Activated naive CD4-positive, alpha-beta T cell treated with anti-CD3 and anti-CD28 coated beads for 36 hours (primary cell): ENCODE measurements at regions not wholly inside any gene's neighbourhood (a gene's known extent, or its start where the extent isn't known, plus 50 kb on each side); places are given as distances from the start of the nearest gene placed in this dataset.

ENCODE experiments used
- CTCF ChIA-PET: fragments of 350-600 bp; sonication (Branson Sonifier 250); formaldehyde crosslinking; loops from one replicate; lab custom pipeline; 2021; ENCODE audit warnings: antibody characterized with exemption; lab: Charles Lee
- DNase-seq: peaks from one replicate; pipeline ENCODE4 v3.0.0-alpha.2; 2020
- H3K27ac Mint-ChIP-seq: one replicate; pipeline ENCODE4 v1.8.0; 2021; ENCODE audit warnings: mild to moderate bottlenecking, mixed read lengths
- H3K27me3 Mint-ChIP-seq: one replicate; pipeline ENCODE4 v1.8.0; 2021; ENCODE audit warnings: low read depth, mixed read lengths
- H3K36me3 Mint-ChIP-seq: one replicate; pipeline ENCODE4 v1.8.0; 2021; ENCODE audit warnings: low read depth, mixed read lengths
- H3K4me1 Mint-ChIP-seq: one replicate; pipeline ENCODE4 v1.8.0; 2021; ENCODE audit warnings: low read depth, mixed read lengths
- H3K4me3 Mint-ChIP-seq: one replicate; pipeline ENCODE4 v1.8.0; 2021; ENCODE audit warnings: mild to moderate bottlenecking, moderate library complexity, mixed read lengths
- H3K9me3 Mint-ChIP-seq: one replicate; pipeline ENCODE4 v1.8.0; 2021; ENCODE audit warnings: mixed read lengths
- intact Hi-C: fragments of 100-400 bp; cut with micrococcal nuclease; formaldehyde crosslinking; loops from one replicate; pipeline ENCODE4 v1.15.1; 2023

GRCh38 chr14:25180221-25180620, 130.3 kb upstream of the STXBP6 start:
- intact Hi-C loops: no loop called here
- H3K36me3 Mint-ChIP-seq: no peaks in the 10 kb centered on the region
- H3K27me3 Mint-ChIP-seq: no peaks in the 10 kb centered on the region
- DNase-seq: no peak
- no peaks in the 10 kb centered on the region for H3K4me1 Mint-ChIP-seq
- peaks cover 8% of the 10 kb centered on the region for H3K9me3 Mint-ChIP-seq
- CTCF ChIA-PET: no interaction called here
- H3K4me3 Mint-ChIP-seq: no peak overlapping the region
- no peak overlapping the region for H3K27ac Mint-ChIP-seq

DNA sequence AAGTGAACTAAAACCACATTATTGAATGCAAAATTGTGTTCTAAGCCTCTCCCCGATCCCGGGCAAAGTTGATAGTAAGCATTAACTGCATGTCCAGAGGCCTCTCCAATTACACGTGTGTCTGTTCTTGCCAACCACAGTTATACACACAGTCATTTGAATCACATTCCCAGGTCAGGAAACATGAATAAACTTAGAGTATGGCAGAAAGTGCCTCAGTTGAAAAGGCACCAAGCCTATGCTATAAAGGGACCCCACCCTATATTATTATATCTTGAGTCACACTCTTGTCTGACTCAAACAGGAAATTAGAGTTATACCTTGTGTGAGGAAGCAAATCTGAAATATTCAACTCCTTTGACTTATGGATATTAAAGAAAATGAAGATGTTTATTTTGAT, 128.3 kb upstream of the STXBP6 start:
- H3K4me1 Mint-ChIP-seq: no peaks in the 10 kb centered on the region
- CTCF ChIA-PET: no interaction called here
- no peak for DNase-seq
- peaks cover 6% of the 10 kb centered on the region for H3K9me3 Mint-ChIP-seq
- intact Hi-C loops: no loop called here
- H3K36me3 Mint-ChIP-seq: no peaks in the 10 kb centered on the region
- no peak overlapping the region for H3K27ac Mint-ChIP-seq
- H3K4me3 Mint-ChIP-seq: no peak overlapping the region
- H3K27me3 Mint-ChIP-seq: no peaks in the 10 kb centered on the region

DNA sequence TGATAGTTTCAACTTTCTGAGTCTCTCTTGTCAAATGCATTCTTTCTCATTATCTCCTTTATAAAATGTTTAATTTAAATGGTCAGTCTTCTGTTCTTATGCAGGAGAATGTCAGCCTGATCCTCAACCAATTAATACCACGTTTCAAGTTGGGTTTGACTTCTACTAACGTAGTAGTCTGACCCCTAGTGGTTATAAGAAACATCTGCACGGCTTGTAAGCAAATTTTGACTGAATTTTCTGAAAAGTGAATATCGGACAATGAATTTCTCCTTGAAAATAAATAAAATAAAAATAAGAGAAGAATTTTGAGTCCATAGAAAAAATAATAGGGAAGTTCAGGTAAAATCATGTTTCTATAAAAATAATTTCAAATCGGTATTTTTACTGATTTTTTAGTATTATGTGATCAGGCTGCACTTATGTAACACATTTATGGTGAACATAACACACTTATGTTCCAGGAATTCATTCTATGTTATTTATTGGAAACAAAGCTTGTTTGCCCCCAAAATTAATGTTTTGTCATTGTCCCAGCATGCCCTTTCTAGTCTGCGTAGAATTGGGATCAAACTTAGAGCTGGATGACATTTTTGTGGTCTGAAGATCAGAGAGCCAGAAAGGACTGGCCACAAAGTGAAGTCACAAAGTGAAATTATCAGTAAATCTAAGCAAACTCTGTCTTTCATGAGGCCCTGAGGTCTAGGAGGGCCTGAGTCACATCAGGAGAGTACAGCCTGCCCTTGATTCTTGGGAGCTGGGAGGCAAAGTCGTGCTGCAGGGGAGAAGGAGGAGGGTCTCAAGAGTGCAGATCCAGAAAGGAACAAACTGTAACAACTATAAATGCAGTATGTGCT, 101.2 kb upstream of the STXBP6 start:
- CTCF ChIA-PET: interaction anchor here (1.1 to 2.3 kb wide), 2 partner anchors 19 to 441 kb away, joined by 5 to 10 read pairs; no protein-coding TSS in a partner anchor
- Mint-ChIP-seq H3K27me3 (peaks cover 8% of the 10 kb centered on the region), H3K27ac (no peak overlapping the region), H3K4me1 (no peaks in the 10 kb centered on the region), H3K9me3 (no peaks in the 10 kb centered on the region), H3K4me3 (no peak overlapping the region), H3K36me3 (no peaks in the 10 kb centered on the region)
- intact Hi-C loops: loop anchor here (1.0 to 10.0 kb wide), 6 partner anchors 254 to 816 kb away; partner anchors contain the start of genes ADCY4 and RIPK3
- DNase-seq: no peak

DNA sequence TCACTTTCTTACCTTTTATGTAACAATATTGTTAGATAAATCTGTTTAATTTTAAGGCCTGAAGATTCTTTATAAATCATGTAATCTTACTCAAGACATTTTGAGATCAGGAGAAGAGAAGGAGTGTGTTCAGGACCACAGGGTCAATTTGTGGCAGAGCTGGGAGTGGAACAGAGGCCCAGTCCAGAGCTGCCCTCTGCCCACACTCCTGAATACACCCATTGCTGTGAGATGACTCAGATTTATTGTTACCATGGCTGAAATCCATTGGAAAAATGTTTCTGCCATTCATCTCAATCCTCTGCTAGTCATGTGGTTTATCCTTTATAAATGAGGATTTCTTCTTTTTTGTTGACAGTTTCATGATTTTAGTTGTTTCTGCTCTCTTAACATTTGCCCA, 100.5 kb upstream of the STXBP6 start:
- CTCF ChIA-PET: no interaction called here
- Mint-ChIP-seq H3K4me1 (no peaks in the 10 kb centered on the region), H3K36me3 (no peaks in the 10 kb centered on the region), H3K27ac (no peak overlapping the region), H3K4me3 (no peak overlapping the region), H3K9me3 (no peaks in the 10 kb centered on the region), H3K27me3 (peaks cover 7% of the 10 kb centered on the region)
- intact Hi-C loops: loop anchor here (2.0 to 10.0 kb wide), 4 partner anchors 254 to 816 kb away; partner anchors contain the start of genes ADCY4 and RIPK3
- no peak for DNase-seq

GRCh38 chr14:25140411-25140810, 90.5 kb upstream of the STXBP6 start:
- H3K27ac Mint-ChIP-seq: no peak overlapping the region
- no peak for DNase-seq
- H3K4me1 Mint-ChIP-seq: no peaks in the 10 kb centered on the region
- H3K9me3 Mint-ChIP-seq: peaks cover 3% of the 10 kb centered on the region
- H3K27me3 Mint-ChIP-seq: peaks cover 6% of the 10 kb centered on the region
- no peak overlapping the region for H3K4me3 Mint-ChIP-seq
- intact Hi-C loops: no loop called here
- CTCF ChIA-PET: interaction anchor here (1.0 kb wide), 1 partner anchor 8 kb away, joined by 3 read pairs; no protein-coding TSS in a partner anchor
- H3K36me3 Mint-ChIP-seq: no peaks in the 10 kb centered on the region

DNA sequence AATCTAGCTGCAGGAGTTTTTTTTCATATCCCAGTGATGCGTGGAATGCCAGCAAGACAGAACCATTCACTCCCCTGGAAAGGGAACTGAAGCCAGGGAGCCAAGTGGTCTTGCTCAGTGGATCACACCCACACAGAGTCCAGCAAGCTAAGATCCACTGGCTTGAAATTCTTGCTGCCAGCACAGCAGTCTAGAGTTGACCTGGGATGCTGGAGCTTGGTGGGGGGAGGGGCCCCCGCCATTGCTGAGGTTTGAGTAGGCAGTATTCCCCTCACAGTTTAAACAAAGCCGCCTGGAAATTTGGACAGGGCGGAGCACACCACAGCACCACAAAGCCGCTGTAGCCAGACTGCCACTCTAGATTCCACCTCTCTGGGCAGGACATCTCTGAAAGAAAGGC, 86.9 kb upstream of the STXBP6 start:
- no peaks in the 10 kb centered on the region for H3K36me3 Mint-ChIP-seq

GRCh38 chr14:25134184-25134583, 84.2 kb upstream of the STXBP6 start:
- H3K27ac Mint-ChIP-seq: no peak overlapping the region
- H3K36me3 Mint-ChIP-seq: no peaks in the 10 kb centered on the region
- H3K4me1 Mint-ChIP-seq: peaks cover 3% of the 10 kb centered on the region
- intact Hi-C loops: loop anchor here (5.0 kb wide), 1 partner anchor 652 kb away; no protein-coding TSS in a partner anchor
- CTCF ChIA-PET: interaction anchor here (0.7 to 1.5 kb wide), 3 partner anchors 142 to 423 kb away, joined by 3 to 4 read pairs (median 4); no protein-coding TSS in a partner anchor
- no peak overlapping the region for H3K4me3 Mint-ChIP-seq
- peaks cover 3% of the 10 kb centered on the region for H3K9me3 Mint-ChIP-seq
- H3K27me3 Mint-ChIP-seq: peaks cover 27% of the 10 kb centered on the region
- DNase-seq: no peak

More for the DNA sequence above, 86.9 kb upstream of the STXBP6 start:
- intact Hi-C loops: no loop called here
- Mint-ChIP-seq H3K27me3 (peaks cover 24% of the 10 kb centered on the region), H3K27ac (no peak overlapping the region), H3K9me3 (peaks cover 3% of the 10 kb centered on the region), H3K4me3 (no peak overlapping the region), H3K4me1 (peaks cover 3% of the 10 kb centered on the region)
- DNase-seq: no peak
- CTCF ChIA-PET: no interaction called here

- peaks cover 28% of the 10 kb centered on the region for H3K27me3 Mint-ChIP-seq
- H3K9me3 Mint-ChIP-seq: peaks cover 1% of the 10 kb centered on the region
- H3K36me3 Mint-ChIP-seq: no peaks in the 10 kb centered on the region
- peak overlapping the region; percentile 48 for H3K27ac Mint-ChIP-seq
- peaks cover 3% of the 10 kb centered on the region for H3K4me1 Mint-ChIP-seq
- intact Hi-C loops: loop anchor here (1.0 to 5.0 kb wide), 4 partner anchors 327 to 651 kb away; no protein-coding TSS in a partner anchor
- CTCF ChIA-PET: interaction anchor here (0.6 to 2.9 kb wide), 19 partner anchors 9 to 651 kb away, joined by 3 to 15 read pairs (median 3); no protein-coding TSS in a partner anchor
- no peak overlapping the region for H3K4me3 Mint-ChIP-seq
- peak; percentile 60 for DNase-seq
These were observed 82.9 kb upstream of the STXBP6 start for GRCh38 chr14:25132732-25133422.

DNA sequence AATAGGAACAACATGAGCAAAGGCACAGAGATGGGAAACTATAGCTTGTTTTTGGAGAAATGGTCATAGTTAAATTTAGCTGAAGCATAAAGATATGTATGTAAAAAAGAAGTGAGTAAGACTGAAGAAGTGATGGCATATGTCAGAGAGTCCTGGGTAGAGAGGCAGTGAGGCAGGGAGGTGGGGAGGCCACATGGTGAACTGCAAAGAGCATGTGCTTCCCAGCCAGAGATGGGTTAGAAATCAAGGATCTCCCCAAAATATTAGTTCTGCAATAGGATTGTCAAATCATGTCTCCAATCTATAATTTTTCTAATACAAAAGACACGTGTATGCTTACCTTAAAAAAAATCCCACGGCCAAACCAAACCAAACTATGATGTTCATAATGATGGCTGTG, 82.1 kb upstream of the STXBP6 start:
- intact Hi-C loops: loop anchor here (1.0 to 5.0 kb wide), 2 partner anchors 326 to 650 kb away; no protein-coding TSS in a partner anchor
- Mint-ChIP-seq H3K27me3 (peaks cover 29% of the 10 kb centered on the region), H3K36me3 (no peaks in the 10 kb centered on the region), H3K4me1 (peaks cover 3% of the 10 kb centered on the region), H3K27ac (no peak overlapping the region), H3K4me3 (no peak overlapping the region), H3K9me3 (no peaks in the 10 kb centered on the region)
- CTCF ChIA-PET: interaction anchor here (0.9 to 2.9 kb wide), 12 partner anchors 9 to 650 kb away, joined by 3 to 15 read pairs (median 3); no protein-coding TSS in a partner anchor
- DNase-seq: no peak

- intact Hi-C loops: no loop called here
- Mint-ChIP-seq H3K27ac (no peak overlapping the region), H3K4me1 (no peaks in the 10 kb centered on the region), H3K27me3 (no peaks in the 10 kb centered on the region), H3K9me3 (no peaks in the 10 kb centered on the region), H3K36me3 (no peaks in the 10 kb centered on the region), H3K4me3 (no peak overlapping the region)
- no peak for DNase-seq
- CTCF ChIA-PET: interaction anchor here (1.5 to 1.9 kb wide), 2 partner anchors 9 to 11 kb away, joined by 3 to 4 read pairs; no protein-coding TSS in a partner anchor
These were observed 72.9 kb upstream of the STXBP6 start for GRCh38 chr14:25122843-25123242.

DNA sequence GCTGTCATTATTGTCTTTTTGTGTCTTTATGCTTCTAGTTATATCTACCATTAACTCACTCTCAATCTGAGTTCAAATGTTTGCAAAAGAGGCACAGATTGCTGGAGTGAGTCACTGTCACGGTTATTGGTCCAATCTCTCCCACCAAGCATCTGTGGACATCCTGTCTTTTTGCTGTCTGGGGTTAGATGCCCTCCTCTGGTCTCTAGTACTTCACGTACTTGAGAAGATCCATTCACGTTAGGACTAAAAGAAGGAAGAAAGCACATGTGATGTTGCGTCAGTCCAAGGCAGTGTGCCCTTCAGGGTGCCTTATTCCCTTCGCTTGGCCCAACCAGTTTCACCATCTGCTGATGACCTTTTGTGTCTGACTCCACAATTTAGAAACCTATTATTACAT, 72.3 kb upstream of the STXBP6 start:
- no peak overlapping the region for H3K27ac Mint-ChIP-seq
- H3K9me3 Mint-ChIP-seq: no peaks in the 10 kb centered on the region
- no peak overlapping the region for H3K4me3 Mint-ChIP-seq
- H3K36me3 Mint-ChIP-seq: no peaks in the 10 kb centered on the region
- intact Hi-C loops: no loop called here
- no peak for DNase-seq
- H3K27me3 Mint-ChIP-seq: no peaks in the 10 kb centered on the region
- H3K4me1 Mint-ChIP-seq: no peaks in the 10 kb centered on the region
- CTCF ChIA-PET: interaction anchor here (1.9 kb wide), 1 partner anchor 11 kb away, joined by 4 read pairs; no protein-coding TSS in a partner anchor
